WTC11 (cell line): ENCODE measurements at regions not wholly inside any gene's neighbourhood (a gene's known extent, or its start where the extent isn't known, plus 50 kb on each side); places are given as distances from the start of the nearest gene placed in this dataset.

Experiments
- AFF4 ChIP-seq: sonication (generic); formaldehyde crosslinking; IDR thresholded peaks from 2 replicates; pipeline ENCODE4 v1.8.1; 2023; ENCODE audit warnings: mild to moderate bottlenecking, missing genetic modification reagents, borderline replicate concordance
- ARID4B ChIP-seq: sonication (generic); formaldehyde crosslinking; IDR thresholded peaks from 2 replicates; pipeline ENCODE4 v1.8.0; 2023; ENCODE audit warnings: missing genetic modification reagents, mild to moderate bottlenecking, borderline replicate concordance
- ATF2 ChIP-seq: sonication (generic); formaldehyde crosslinking; IDR thresholded peaks from 2 replicates; pipeline ENCODE4 v1.8.1; 2022; ENCODE audit warnings: low read depth, missing genetic modification reagents, borderline replicate concordance
- ATF6 ChIP-seq: sonication (generic); formaldehyde crosslinking; IDR thresholded peaks from 2 replicates; pipeline ENCODE4 v1.8.1; 2023; ENCODE audit warnings: mild to moderate bottlenecking, missing genetic modification reagents
- CTCF ChIP-seq: fragments of 200-600 bp; IDR thresholded peaks from 2 replicates; pipeline ENCODE4 v1.8.0; 2022; ENCODE audit warnings: antibody characterized with exemption
- ELF4 ChIP-seq: sonication (generic); formaldehyde crosslinking; IDR thresholded peaks from 2 replicates; pipeline ENCODE4 v1.8.1; 2022; ENCODE audit warnings: low read depth, mild to moderate bottlenecking, moderate library complexity, missing genetic modification reagents
- MAX ChIP-seq: sonication (generic); formaldehyde crosslinking; IDR thresholded peaks from 2 replicates; pipeline ENCODE4 v1.8.0; 2022; ENCODE audit warnings: mild to moderate bottlenecking, missing genetic modification reagents
- NR3C1 ChIP-seq: sonication (generic); formaldehyde crosslinking; conservative IDR thresholded peaks from 2 replicates; pipeline ENCODE4 v1.8.1; 2023; ENCODE audit warnings: low read depth, mild to moderate bottlenecking, missing genetic modification reagents
- TEAD1 ChIP-seq: sonication (generic); formaldehyde crosslinking; IDR thresholded peaks from 2 replicates; pipeline ENCODE4 v1.8.0; 2022; ENCODE audit warnings: mild to moderate bottlenecking, missing genetic modification reagents
- ZNF263 ChIP-seq: sonication (generic); formaldehyde crosslinking; IDR thresholded peaks from 2 replicates; pipeline ENCODE4 v1.8.1; 2022; ENCODE audit warnings: low read depth, mild to moderate bottlenecking, moderate library complexity, missing genetic modification reagents
- TF ChIP-seq, protein P1 (sequence below): sonication (generic); formaldehyde crosslinking; IDR thresholded peaks from 2 replicates; pipeline ENCODE4 v1.8.1; 2023; ENCODE audit warnings: mild to moderate bottlenecking, missing genetic modification reagents, moderate library complexity

GRCh38 chr22:27224485-27225374, 567.3 kb downstream of the MIAT start:
- TF ChIP-seq CTCF (no peak), ELF4 (no peak), TEAD1 (CRISPR knock-in tag) (no peak), AFF4 (CRISPR knock-in tag) (no peak), ATF6 (CRISPR knock-in tag) (no peak), ATF2 (CRISPR knock-in tag) (no peak), NR3C1 (CRISPR knock-in tag) (no peak), ZNF263 (CRISPR knock-in tag) (no peak), MAX (CRISPR knock-in tag) (no peak), ARID4B (CRISPR knock-in tag) (no peak)
- TF ChIP-seq, protein P1, sequence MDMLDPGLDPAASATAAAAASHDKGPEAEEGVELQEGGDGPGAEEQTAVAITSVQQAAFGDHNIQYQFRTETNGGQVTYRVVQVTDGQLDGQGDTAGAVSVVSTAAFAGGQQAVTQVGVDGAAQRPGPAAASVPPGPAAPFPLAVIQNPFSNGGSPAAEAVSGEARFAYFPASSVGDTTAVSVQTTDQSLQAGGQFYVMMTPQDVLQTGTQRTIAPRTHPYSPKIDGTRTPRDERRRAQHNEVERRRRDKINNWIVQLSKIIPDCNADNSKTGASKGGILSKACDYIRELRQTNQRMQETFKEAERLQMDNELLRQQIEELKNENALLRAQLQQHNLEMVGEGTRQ (CRISPR knock-in tag): no peak
